ENCODE measurements at regions not wholly inside any gene's neighbourhood (a gene's known extent, or its start where the extent isn't known, plus 50 kb on each side); places are given as distances from the start of the nearest gene placed in this dataset.

DNA sequence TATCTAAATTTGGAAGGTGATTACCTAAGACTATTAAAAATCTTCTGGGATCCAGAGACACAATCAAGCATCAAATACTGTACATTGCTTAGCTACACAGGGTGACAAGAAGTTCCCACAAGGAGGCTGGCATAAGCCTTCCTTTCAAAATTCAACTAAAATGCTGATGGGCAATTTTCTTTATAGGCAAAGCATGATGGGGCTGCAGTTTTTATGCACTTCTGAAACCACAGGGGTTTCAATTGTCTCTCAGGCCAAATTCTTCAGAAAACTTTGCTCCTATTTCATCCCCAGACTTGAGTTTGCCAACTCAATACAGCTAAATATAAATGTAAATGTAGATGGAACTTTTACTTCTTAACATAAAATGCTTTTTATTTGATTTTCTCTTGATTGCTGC, 241.6 kb downstream of the ZPLD1 start:
- DNase-seq (ENCODE audit: extremely low spot score), result no peak
- POLR2A ChIA-PET, result no interaction called here
- CTCF ChIA-PET, result interaction anchor here (5.6 to 7.2 kb wide), 2 partner anchors 11 to 65 kb away, joined by 26 to 63 read pairs; no protein-coding TSS in a partner anchor
- no peak for TF ChIP-seq CTCF (IDR thresholded peaks at IDR 0.05; ENCODE audit: control extremely low read depth, extremely low read depth, low read depth, missing control alignments)

- POLR2A ChIA-PET, result no interaction called here
Measured at GRCh38 chr3:102682741-102683140, 247.9 kb downstream of the ZPLD1 start.

DNA sequence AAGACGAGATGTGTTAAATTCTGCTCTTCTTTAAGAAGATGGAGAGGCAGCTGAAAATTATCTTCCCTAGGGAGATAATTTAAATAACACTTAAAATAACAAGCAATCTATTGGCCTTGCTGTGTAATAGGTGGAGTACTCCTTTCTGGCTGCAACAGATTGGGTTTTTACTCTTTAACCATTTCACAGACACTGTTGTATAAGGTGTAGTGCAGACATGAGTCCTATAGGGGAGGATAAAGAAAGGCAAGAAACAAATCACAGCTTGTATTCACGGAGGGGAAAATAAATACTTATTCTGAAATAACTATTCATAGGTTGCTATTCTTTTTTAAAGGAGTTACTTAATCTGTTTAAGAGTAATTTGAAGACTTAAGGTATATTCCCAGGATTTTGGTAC, 252.0 kb downstream of the ZPLD1 start:
- DNase-seq (ENCODE audit: extremely low spot score), result no peak

More at GRCh38 chr3:102682741-102683140, 247.9 kb downstream of the ZPLD1 start:
- TF ChIP-seq CTCF (IDR thresholded peaks at IDR 0.05; ENCODE audit: control extremely low read depth, extremely low read depth, low read depth, missing control alignments), result no peak
- CTCF ChIA-PET, result no interaction called here
- no peak for DNase-seq (ENCODE audit: extremely low spot score)

DNA sequence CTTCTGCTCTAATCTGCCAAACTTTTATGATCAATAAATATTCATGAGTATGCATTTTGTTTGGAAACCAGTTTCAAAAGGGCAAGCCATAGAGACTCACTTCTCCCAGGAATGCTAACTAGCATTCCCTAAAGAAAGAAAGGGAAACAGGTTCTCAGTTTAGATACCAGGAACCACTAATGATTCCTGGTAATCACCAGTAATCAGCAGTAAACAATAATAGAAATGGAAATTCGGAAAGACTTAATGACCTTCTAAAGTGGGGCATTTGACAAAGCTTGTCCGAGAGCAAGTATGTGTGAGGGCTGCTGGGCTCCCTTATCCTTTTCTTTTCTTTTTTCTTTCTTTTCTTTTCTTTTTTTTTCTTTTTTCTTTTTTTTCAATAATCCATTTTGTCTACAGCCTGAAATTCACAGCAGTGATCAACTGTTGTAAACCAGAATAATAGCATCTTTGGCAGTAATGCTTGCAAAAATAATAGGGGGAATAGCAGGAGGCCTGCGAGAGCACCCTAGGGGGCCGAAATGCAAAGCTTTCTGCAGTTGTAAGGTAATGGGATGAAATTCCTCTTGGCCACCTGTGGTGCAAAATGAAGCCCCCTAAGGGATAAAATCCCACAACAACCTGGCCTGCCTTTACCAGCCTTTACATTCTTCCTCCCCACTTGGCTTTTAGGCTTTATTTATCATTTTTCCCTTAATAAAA, 253.2 kb downstream of the ZPLD1 start:
- ChIA-PET POLR2A (no interaction called here), CTCF (interaction anchor here (1.3 kb wide), 1 partner anchor 10 kb away, joined by 3 read pairs; no protein-coding TSS in a partner anchor)
- TF ChIP-seq CTCF (IDR thresholded peaks at IDR 0.05; ENCODE audit: control extremely low read depth, extremely low read depth, low read depth, missing control alignments), result no peak
- no peak for DNase-seq (ENCODE audit: extremely low spot score)

More for the DNA sequence above, 252.0 kb downstream of the ZPLD1 start:
- CTCF ChIA-PET, result interaction anchor here (1.5 to 3.2 kb wide), 2 partner anchors 9 to 13 kb away, joined by 5 to 25 read pairs; no protein-coding TSS in a partner anchor
- POLR2A ChIA-PET, result no interaction called here
- TF ChIP-seq CTCF (IDR thresholded peaks at IDR 0.05; ENCODE audit: control extremely low read depth, extremely low read depth, low read depth, missing control alignments), result no peak

GRCh38 chr3:102688556-102688930, 253.7 kb downstream of the ZPLD1 start:
- no peak for TF ChIP-seq CTCF (IDR thresholded peaks at IDR 0.05; ENCODE audit: control extremely low read depth, extremely low read depth, low read depth, missing control alignments)
- ChIA-PET POLR2A (no interaction called here), CTCF (interaction anchor here (1.3 to 2.9 kb wide), 3 partner anchors 10 to 19 kb away, joined by 3 to 15 read pairs (median 7); no protein-coding TSS in a partner anchor)
- no peak for DNase-seq (ENCODE audit: extremely low spot score)

DNA sequence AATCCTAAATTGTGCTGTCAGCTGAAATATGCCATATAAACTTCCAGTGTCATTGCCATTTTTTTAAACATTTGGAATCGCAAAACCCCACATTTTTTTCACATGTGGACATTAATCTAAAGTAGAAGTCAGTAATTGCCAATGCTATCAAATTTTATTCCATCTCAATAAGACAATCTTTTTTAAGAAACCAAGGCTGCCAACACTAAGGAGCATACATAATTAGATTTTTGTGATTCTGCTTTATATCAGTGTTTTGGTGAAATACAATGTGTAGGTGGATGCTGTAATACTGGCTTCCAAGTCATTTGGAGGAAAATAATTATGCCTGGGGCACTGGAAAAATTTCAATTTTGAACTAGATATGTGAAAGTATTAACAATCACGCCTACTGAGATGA, 256.7 kb downstream of the ZPLD1 start:
- no peak for TF ChIP-seq CTCF (IDR thresholded peaks at IDR 0.05; ENCODE audit: control extremely low read depth, extremely low read depth, low read depth, missing control alignments)
- ChIA-PET POLR2A (no interaction called here), CTCF (interaction anchor here (1.0 to 2.9 kb wide), 3 partner anchors 7 to 19 kb away, joined by 3 to 15 read pairs (median 5); no protein-coding TSS in a partner anchor)
- no peak for DNase-seq (ENCODE audit: extremely low spot score)

Measured in GM10248 (cell line).